ENCODE measurements at regions not wholly inside any gene's neighbourhood (a gene's known extent, or its start where the extent isn't known, plus 50 kb on each side); places are given as distances from the start of the nearest gene placed in this dataset.

GRCh38 chr17:79169861-79170260 lies 95.2 kb downstream of the ENGASE start:
- TF ChIP-seq POLR2A (IDR thresholded peaks at IDR 0.05): no peak
- no peak for TF ChIP-seq CTCF (IDR thresholded peaks at IDR 0.05)
